Spinal cord (tissue), 9 donors: ENCODE measurements at regions not wholly inside any gene's neighbourhood (a gene's known extent, or its start where the extent isn't known, plus 50 kb on each side); places are given as distances from the start of the nearest gene placed in this dataset.
A peak's percentile ranks its signal among the peaks of the same experiment; 100 is the strongest.
"Not testable (repeated sequence)": the region's sequence is repeated elsewhere in the genome, so short reads cannot be mapped to it uniquely, and the experiment has no call there.

Experiments used
- DNase-seq, 6 donors: peaks; one replicate each; pipeline versions ENCODE4 v3.0.0 to v3.0.0-alpha.2; 2013 to 2015; ENCODE audit warnings: low spot score in 6 of 6, low read depth in 4 of 6
- H3K27ac ChIP-seq: one replicate; pipeline ENCODE4 v1.5.1; 2013; ENCODE audit warnings: low read depth, low read length, control low read depth
- H3K27me3 ChIP-seq: one replicate; pipeline ENCODE4 v1.6.1; 2013; ENCODE audit warnings: low read length; ENCODE audit not compliant: control insufficient read depth, insufficient read depth
- H3K36me3 ChIP-seq: one replicate; pipeline ENCODE4 v1.6.1; 2013; ENCODE audit warnings: low read length; ENCODE audit not compliant: control insufficient read depth, insufficient read depth
- H3K4me1 ChIP-seq: one replicate; pipeline ENCODE4 v1.6.1; 2013; ENCODE audit warnings: low read length; ENCODE audit not compliant: control insufficient read depth, insufficient read depth
- H3K4me3 ChIP-seq: one replicate; pipeline ENCODE4 v1.5.1; 2013; ENCODE audit warnings: low read depth, low read length, control low read depth
- H3K9me3 ChIP-seq: one replicate; pipeline ENCODE4 v1.6.1; 2013; ENCODE audit warnings: low read length; ENCODE audit not compliant: control insufficient read depth, insufficient read depth
- WGBS: methylation state at CpG from one replicate; pipeline ENCODE4 v1.1.5; 2013; ENCODE audit warnings: missing lambda C conversion rate; ENCODE audit not compliant: insufficient coverage; 5-methylcytosine and 5-hydroxymethylcytosine counted together
- donor health status: healthy.

GRCh38 chr11:57911522-57911921, 112.2 kb upstream of the OR9Q1 start:
- not testable (repeated sequence) for H3K4me1 ChIP-seq, DNase-seq, H3K27ac ChIP-seq, H3K27me3 ChIP-seq, H3K4me3 ChIP-seq, H3K9me3 ChIP-seq, H3K36me3 ChIP-seq
- WGBS, result 91% methylated on average over 4 of the region's 4 CpGs

- Histone ChIP-seq H3K4me3 (no peak overlapping the region), H3K4me1 (no peaks in the 10 kb centered on the region), H3K27me3 (no peaks in the 10 kb centered on the region), H3K36me3 (no peaks in the 10 kb centered on the region), H3K9me3 (no peaks in the 10 kb centered on the region), H3K27ac (no peak overlapping the region)
- WGBS, result 67% methylated on average over 1 of the region's 6 CpGs
- DNase-seq, result no peak
Observed at GRCh38 chr11:57913715-57914704, 109.7 kb upstream of the OR9Q1 start.

- DNase-seq, result no peak
- Histone ChIP-seq H3K4me1 (no peaks in the 10 kb centered on the region), H3K4me3 (no peak overlapping the region), H3K36me3 (no peaks in the 10 kb centered on the region), H3K9me3 (no peaks in the 10 kb centered on the region), H3K27me3 (no peaks in the 10 kb centered on the region), H3K27ac (no peak overlapping the region)
- WGBS, result 90% methylated on average over 5 of the region's 5 CpGs
Observed at GRCh38 chr11:57917632-57918031, 106.0 kb upstream of the OR9Q1 start.

- no peaks in the 10 kb centered on the region for H3K4me1 ChIP-seq
- WGBS, result 86% methylated on average over 5 of the region's 5 CpGs
- H3K9me3 ChIP-seq, result no peaks in the 10 kb centered on the region
- no peaks in the 10 kb centered on the region for H3K27me3 ChIP-seq
- H3K27ac ChIP-seq, result no peak overlapping the region
- DNase-seq, result no peak
- no peak overlapping the region for H3K4me3 ChIP-seq
- H3K36me3 ChIP-seq, result no peaks in the 10 kb centered on the region
Observed at GRCh38 chr11:57920971-57921370, 102.7 kb upstream of the OR9Q1 start.

- DNase-seq, result no peak
- H3K27ac ChIP-seq, result no peak overlapping the region
- no peaks in the 10 kb centered on the region for H3K9me3 ChIP-seq
- H3K4me3 ChIP-seq, result no peak overlapping the region
- H3K27me3 ChIP-seq, result no peaks in the 10 kb centered on the region
- WGBS, result 100% methylated on average over 1 of the region's 2 CpGs
- H3K4me1 ChIP-seq, result no peaks in the 10 kb centered on the region
- H3K36me3 ChIP-seq, result no peaks in the 10 kb centered on the region
Observed at GRCh38 chr11:57932105-57932504, 91.6 kb upstream of the OR9Q1 start.

GRCh38 chr11:57935402-57936049, 88.2 kb upstream of the OR9Q1 start:
- H3K27ac ChIP-seq, result no peak overlapping the region
- no peaks in the 10 kb centered on the region for H3K27me3 ChIP-seq
- DNase-seq, result no peak
- H3K4me1 ChIP-seq, result no peaks in the 10 kb centered on the region
- H3K9me3 ChIP-seq, result no peaks in the 10 kb centered on the region
- no peak overlapping the region for H3K4me3 ChIP-seq
- 100% methylated on average over 2 of the region's 4 CpGs for WGBS
- no peaks in the 10 kb centered on the region for H3K36me3 ChIP-seq

- Histone ChIP-seq H3K27ac (no peak overlapping the region), H3K4me3 (no peak overlapping the region), H3K36me3 (no peaks in the 10 kb centered on the region), H3K9me3 (no peaks in the 10 kb centered on the region), H3K4me1 (no peaks in the 10 kb centered on the region), H3K27me3 (no peaks in the 10 kb centered on the region)
- 100% methylated on average over 1 of the region's 1 CpG for WGBS
- DNase-seq, result no peak
Observed at GRCh38 chr11:57936050-57936418, 87.6 kb upstream of the OR9Q1 start.

- no peak for DNase-seq
- Histone ChIP-seq H3K4me3 (no peak overlapping the region), H3K4me1 (no peaks in the 10 kb centered on the region), H3K9me3 (no peaks in the 10 kb centered on the region), H3K27me3 (no peaks in the 10 kb centered on the region), H3K27ac (no peak overlapping the region), H3K36me3 (no peaks in the 10 kb centered on the region)
- no CpG with 5 or more reads among the region's 3 CpGs for WGBS
Observed at GRCh38 chr11:57937431-57937830, 86.2 kb upstream of the OR9Q1 start.

GRCh38 chr11:57938351-57938750, 85.3 kb upstream of the OR9Q1 start:
- peak in 1 of 6 donors; percentile 23 for DNase-seq
- no peaks in the 10 kb centered on the region for H3K27me3 ChIP-seq
- H3K27ac ChIP-seq, result no peak overlapping the region
- no peaks in the 10 kb centered on the region for H3K4me1 ChIP-seq
- WGBS, result 73% methylated on average over 1 of the region's 3 CpGs
- H3K4me3 ChIP-seq, result no peak overlapping the region
- no peaks in the 10 kb centered on the region for H3K36me3 ChIP-seq
- no peaks in the 10 kb centered on the region for H3K9me3 ChIP-seq
